ENCODE measurements at regions not wholly inside any gene's neighbourhood (a gene's known extent, or its start where the extent isn't known, plus 50 kb on each side); places are given as distances from the start of the nearest gene placed in this dataset.

- no peak overlapping the region for H3K27ac ChIP-seq
- TF ChIP-seq CTCF (conservative IDR thresholded peaks at IDR 0.05) = no peak
These were observed 519.0 kb upstream of the C16orf82 start for GRCh38 chr16:26547681-26548080.

- no peak for TF ChIP-seq CTCF (conservative IDR thresholded peaks at IDR 0.05)
- no peak overlapping the region for H3K27ac ChIP-seq
These were observed 516.6 kb upstream of the C16orf82 start for GRCh38 chr16:26550111-26550610.

GRCh38 chr16:26554030-26554429 lies 512.7 kb upstream of the C16orf82 start:
- H3K27ac ChIP-seq = no peak overlapping the region
- TF ChIP-seq CTCF (conservative IDR thresholded peaks at IDR 0.05) = no peak

- TF ChIP-seq CTCF (conservative IDR thresholded peaks at IDR 0.05) = no peak
- no peak overlapping the region for H3K27ac ChIP-seq
These were observed 505.4 kb upstream of the C16orf82 start for GRCh38 chr16:26561303-26561702.

GRCh38 chr16:26563018-26563417 lies 503.7 kb upstream of the C16orf82 start:
- no peak for TF ChIP-seq CTCF (conservative IDR thresholded peaks at IDR 0.05)
- H3K27ac ChIP-seq = no peak overlapping the region

GRCh38 chr16:26567356-26567755 lies 499.4 kb upstream of the C16orf82 start:
- H3K27ac ChIP-seq = no peak overlapping the region
- TF ChIP-seq CTCF (conservative IDR thresholded peaks at IDR 0.05) = no peak

GRCh38 chr16:26569793-26570192 lies 496.9 kb upstream of the C16orf82 start:
- peak; percentile 75 for TF ChIP-seq CTCF (conservative IDR thresholded peaks at IDR 0.05)

More at GRCh38 chr16:26569793-26570192, 496.9 kb upstream of the C16orf82 start:
- H3K27ac ChIP-seq = no peak overlapping the region

All from VCaP (cell line).